GM04503 (cell line): ENCODE measurements at regions not wholly inside any gene's neighbourhood (a gene's known extent, or its start where the extent isn't known, plus 50 kb on each side); places are given as distances from the start of the nearest gene placed in this dataset.

Experiments
- DNase-seq: peaks from one replicate; pipeline ENCODE4 v3.0.0-alpha.2; 2012; ENCODE audit warnings: low read depth

DNA sequence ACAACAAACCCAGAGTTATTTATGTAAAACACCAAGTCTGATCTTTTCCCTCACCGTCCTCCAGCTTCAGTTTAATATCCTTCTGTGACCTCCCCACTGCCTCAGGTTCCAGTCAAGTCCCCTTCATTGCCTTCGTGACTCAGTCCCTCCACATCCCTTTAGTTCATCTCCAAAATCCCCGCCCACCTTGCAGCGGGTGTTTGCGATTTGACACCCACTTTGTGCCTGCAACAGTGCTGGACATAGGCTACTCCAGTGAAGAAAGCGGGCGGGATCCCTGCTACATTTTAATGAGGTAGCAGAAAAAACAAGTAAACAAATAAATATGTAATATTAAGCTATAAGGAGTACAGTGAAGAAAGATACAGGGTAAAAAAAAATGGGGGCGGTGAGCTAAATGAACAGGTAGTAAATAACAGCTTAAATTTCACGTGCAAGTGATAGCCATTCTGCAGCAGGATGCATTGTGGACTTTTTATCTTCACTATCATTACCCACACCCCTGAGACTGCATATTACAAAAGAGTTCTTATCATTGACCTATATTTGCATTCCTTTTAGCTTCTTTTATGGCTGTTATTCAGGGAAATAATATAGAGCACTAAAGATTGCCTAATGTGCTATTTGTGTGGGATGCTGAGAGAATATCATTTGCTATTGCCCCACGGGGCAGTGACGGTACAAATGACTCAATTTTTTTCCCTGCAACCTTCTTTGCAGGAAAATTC lies 222.8 kb upstream of the NUDT4 start:
- DNase-seq = no peak

DNA sequence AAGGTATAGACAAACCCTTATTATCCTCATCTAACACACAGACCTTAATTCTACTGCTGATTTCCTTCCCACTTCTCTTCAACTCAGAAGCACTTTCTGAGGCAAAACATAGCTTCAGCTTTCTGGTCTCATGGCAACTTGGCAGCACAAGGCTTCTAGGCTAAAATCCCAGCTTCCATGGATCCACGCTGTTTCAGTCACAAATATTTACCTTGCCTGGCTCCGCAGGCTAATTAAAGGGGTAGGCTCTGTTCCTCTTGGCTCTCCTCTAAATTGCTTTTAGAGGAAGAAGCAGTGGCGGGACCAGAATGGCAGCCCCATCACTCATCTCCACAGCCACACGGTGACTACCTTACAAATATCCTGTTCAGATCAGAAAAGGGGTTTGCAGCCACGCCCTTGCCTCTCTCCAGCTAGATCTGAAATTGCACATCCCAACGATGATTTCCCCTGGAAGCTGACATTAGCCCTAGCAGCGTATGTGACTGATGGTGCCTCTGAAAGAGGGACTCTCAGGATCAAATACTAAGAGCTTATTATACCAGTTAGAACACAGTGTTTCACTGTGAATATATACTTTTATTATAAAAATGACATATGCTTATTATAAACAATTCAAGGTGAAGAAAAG lies 221.5 kb upstream of the NUDT4 start:
- DNase-seq = no peak

GRCh38 chr12:93157279-93157678 lies 220.4 kb upstream of the NUDT4 start:
- DNase-seq = no peak

GRCh38 chr12:93158065-93158843 lies 219.5 kb upstream of the NUDT4 start:
- no peak for DNase-seq

- DNase-seq = peak; percentile 96
Observed at GRCh38 chr12:93163260-93164036, 214.3 kb upstream of the NUDT4 start.

- no peak for DNase-seq
Observed at GRCh38 chr12:93164103-93164880, 213.4 kb upstream of the NUDT4 start.

DNA sequence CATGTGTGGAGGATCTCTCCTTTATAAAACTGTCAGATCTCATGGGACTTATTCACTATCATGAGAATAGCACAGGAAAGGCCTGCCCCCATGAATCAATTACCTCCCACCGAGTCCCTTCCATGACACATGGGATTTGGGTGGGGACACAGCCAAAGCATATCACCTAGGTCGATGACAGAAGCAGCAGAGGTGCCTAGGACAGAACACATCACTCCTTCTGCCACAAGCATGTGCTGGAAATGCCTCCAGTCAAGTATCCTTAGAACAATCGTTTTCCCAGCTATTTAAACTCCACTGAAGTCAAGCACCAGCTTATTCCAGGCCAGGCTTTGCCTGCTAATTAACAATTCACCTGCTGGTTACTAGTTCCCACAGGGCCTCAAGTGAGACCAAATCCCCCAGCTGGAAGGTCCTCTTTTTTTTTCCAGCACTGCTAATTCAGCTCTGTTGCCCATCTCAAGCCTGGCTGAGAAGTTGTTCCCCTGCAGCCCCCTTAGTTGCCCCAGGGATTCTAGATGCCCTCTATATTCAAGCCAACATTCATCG lies 212.3 kb upstream of the NUDT4 start:
- DNase-seq = no peak

DNA sequence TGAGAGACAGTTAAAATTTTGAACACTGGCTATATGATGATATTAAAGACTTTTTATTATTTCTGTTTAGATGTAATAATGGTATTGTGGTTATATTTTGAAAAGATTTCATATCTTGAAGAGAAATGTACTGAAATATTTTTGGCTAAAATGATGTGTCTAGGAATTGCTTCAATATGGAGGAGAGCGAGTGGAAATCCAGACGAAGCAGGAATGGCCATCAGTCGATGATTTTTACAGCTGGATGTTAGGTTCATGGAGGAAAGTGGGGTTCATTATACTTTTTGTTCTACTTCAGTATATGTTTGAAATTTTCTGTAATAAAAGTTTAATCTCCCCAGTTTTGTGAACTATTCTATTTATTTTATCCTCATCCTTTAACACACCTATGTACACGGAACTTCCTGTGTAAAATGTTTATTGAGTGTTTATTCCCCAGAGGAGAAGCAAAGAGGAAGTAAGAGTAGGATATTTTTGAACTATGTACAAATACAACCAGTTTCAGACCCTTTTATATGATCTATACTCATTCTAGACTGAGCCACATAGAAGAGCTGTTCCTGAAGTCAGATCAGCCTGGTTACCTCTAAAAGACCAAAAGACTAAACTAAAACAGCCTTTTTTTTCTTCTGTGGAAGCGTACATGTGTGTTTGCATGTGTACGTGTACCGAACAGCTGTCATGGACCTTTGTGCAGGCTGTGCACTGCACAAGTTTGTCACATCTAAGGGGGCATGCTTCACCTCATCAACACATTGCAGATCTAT lies 211.0 kb upstream of the NUDT4 start:
- no peak for DNase-seq

- DNase-seq = no peak
Observed at GRCh38 chr12:93167331-93167730, 210.4 kb upstream of the NUDT4 start.

GRCh38 chr12:93167841-93168492 lies 209.8 kb upstream of the NUDT4 start:
- no peak for DNase-seq

DNA sequence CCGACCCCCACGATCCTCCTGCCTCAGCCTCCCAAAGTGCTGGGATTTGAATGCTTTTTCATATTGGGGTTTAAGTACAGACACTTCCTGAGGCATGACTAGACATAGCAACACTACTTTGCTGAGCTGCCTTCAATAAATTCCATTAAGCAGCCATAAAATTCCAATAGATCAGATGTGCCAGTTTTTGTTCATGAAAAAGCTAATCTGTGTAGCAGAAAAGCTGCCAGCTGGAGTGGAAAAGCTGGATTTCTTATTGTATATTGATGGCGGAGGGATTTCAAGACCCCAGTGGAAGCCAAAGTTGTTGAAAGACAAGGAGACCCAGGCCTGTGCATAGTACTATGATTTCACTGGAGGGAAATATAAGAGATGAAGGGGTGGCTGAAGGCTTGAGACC lies 209.0 kb upstream of the NUDT4 start:
- no peak for DNase-seq

DNA sequence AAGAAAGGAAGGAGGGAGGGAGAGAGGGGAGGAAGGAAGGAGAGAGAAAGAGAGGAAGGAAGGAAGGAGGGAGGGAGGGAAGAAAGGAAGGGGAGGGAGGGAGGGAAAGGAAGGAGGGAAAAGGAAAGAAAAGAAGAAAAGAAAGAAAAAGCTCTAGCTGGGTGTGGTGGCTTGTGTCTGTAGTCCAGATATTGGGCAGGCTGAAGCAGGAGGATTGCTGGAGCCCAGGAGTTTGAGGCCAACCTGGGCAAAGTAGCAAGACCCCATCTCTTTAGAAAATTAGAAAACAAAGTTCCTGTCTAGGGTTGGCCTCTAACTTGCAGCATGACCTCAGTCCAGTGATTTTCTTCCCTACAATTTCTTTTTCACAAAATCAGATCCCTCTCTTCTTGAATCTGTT lies 208.2 kb upstream of the NUDT4 start:
- DNase-seq = no peak

GRCh38 chr12:93170928-93171327 lies 206.8 kb upstream of the NUDT4 start:
- DNase-seq = no peak

DNA sequence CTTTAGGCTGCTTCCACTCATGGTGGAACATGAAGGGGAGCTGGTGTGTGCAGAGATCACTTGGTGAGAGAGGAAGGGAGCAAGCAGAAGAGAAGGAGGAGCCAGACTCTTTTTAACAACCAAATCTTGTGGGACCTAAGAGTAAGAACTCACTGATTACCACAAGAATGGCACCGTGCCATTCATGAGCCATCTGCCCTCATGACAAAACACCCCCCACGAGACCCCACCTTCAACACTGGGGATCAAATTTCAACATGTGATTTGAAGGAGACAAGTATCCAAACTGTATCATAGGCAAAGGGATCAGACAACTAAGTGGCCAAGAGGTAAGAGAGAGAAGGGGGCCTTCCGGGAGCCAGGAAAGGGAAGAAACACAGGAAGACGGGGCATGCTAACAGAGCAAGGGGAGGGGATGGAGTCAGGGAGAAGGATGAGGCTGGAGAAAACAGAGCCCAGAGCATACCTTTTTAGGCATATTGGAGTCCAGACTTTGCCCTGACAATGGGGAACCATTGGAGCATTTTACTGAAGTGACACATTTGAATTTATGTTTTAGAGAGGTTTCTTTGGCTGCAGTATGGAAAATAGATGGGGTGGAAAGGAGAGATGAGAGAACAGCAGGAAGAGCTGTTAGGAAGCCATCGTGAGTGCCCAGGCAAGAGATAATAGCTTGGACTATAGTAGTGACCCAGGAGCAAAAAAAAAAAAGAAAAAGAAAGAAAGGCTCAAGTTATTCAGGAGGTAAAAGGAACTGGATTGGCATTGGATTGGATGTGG lies 204.4 kb upstream of the NUDT4 start:
- no peak for DNase-seq

- peak; percentile 52 for DNase-seq
Observed at GRCh38 chr12:93174048-93174447, 203.7 kb upstream of the NUDT4 start.

DNA sequence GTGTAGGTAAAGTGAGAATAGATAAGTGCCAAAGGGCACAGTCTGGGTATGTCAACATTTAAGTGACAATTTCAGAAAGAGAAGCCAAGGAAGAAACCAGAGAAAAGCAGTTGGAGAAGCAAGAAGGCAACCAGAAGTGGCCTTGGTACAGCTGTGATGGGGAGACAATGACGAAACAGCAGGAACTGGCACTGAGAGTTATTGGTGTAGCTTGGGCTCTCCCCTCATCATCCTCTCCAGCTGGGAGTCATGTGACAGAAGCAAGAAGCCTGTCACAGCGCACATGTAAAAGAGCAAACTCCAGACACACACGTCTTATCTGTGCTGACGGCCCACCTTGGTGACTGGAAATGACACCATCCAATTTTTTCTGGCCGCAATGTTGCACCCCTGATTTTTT lies 203.3 kb upstream of the NUDT4 start:
- no peak for DNase-seq

- DNase-seq = no peak
Observed at GRCh38 chr12:93176165-93176564, 201.6 kb upstream of the NUDT4 start.

DNA sequence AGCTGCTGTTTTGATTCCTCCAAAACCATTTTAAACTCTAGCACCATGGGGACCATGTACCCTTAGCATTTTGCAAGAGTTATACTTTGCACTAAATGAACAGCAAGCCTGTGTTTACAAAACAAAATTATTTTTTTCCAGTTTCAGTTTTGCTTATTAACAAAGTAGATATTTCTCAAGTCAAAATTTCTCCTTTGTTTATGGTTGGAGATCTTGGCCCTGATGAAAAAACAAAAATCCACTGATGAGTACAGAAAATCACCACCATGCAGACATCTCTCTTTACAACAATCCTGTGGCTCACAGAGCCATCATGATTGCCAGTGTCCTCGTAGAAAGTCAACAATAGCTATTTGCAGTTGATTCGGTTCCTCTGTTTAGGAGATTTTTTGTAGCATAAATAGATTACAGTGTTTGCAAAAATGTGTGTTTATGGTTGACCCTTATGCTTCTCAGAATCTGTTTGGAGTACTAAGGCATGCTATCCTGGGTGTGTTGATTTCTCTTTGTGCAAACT lies 201.1 kb upstream of the NUDT4 start:
- no peak for DNase-seq
